ENCODE measurements at regions not wholly inside any gene's neighbourhood (a gene's known extent, or its start where the extent isn't known, plus 50 kb on each side); places are given as distances from the start of the nearest gene placed in this dataset.

GRCh38 chr3:145739926-145740325 is 421.1 kb downstream of the PLOD2 start:
- Histone ChIP-seq H3K9ac (ENCODE audit: extremely low read depth, low read length, poor library complexity, severe bottlenecking) (no peak overlapping the region), H3K27me3 (ENCODE audit: control insufficient read depth, insufficient read depth, low read length, poor library complexity, severe bottlenecking) (no peaks in the 10 kb centered on the region), H3K36me3 (ENCODE audit: control insufficient read depth, insufficient read depth, low read length) (no peaks in the 10 kb centered on the region), H3K27ac (ENCODE audit: low read depth, low read length) (no peak overlapping the region), H3K4me1 (ENCODE audit: control insufficient read depth, insufficient read depth, low read length) (no peaks in the 10 kb centered on the region), H3K9me3 (ENCODE audit: control insufficient read depth, low read length) (no peaks in the 10 kb centered on the region), H3K4me3 (ENCODE audit: low read length) (no peak overlapping the region)
- no peak for TF ChIP-seq CTCF (conservative IDR thresholded peaks at IDR 0.05)
- Mint-ChIP-seq H3K4me3 (no peak overlapping the region), H3K9me3 (no peaks in the 10 kb centered on the region), H3K4me1 (no peaks in the 10 kb centered on the region), H3K27me3 (ENCODE audit: insufficient read depth) (no peaks in the 10 kb centered on the region), H3K36me3 (ENCODE audit: low read depth) (no peaks in the 10 kb centered on the region), H3K27ac (no peak overlapping the region)
- no peak for DNase-seq
- 87 to 93% methylated on average over 3 to 4 of the region's 4 CpGs for WGBS, 2 experiments (ENCODE audit: insufficient coverage in 1 of 2, insufficient read length in 1 of 2)

- H3K27ac ChIP-seq (ENCODE audit: low read depth, low read length): no peak overlapping the region
- H3K4me3 ChIP-seq (ENCODE audit: low read length): no peak overlapping the region
- WGBS, 2 experiments (ENCODE audit: insufficient coverage in 1 of 2, insufficient read length in 1 of 2): 80 to 98% methylated on average over 2 of the region's 2 CpGs
- H3K9me3 ChIP-seq (ENCODE audit: control insufficient read depth, low read length): peaks cover 5% of the 10 kb centered on the region
- Mint-ChIP-seq H3K4me3 (no peak overlapping the region), H3K27me3 (ENCODE audit: insufficient read depth) (no peaks in the 10 kb centered on the region), H3K4me1 (peaks cover 2% of the 10 kb centered on the region), H3K36me3 (ENCODE audit: low read depth) (no peaks in the 10 kb centered on the region), H3K27ac (no peak overlapping the region), H3K9me3 (peaks cover 2% of the 10 kb centered on the region)
- DNase-seq: no peak
- no peaks in the 10 kb centered on the region for H3K4me1 ChIP-seq (ENCODE audit: control insufficient read depth, insufficient read depth, low read length)
- no peaks in the 10 kb centered on the region for H3K27me3 ChIP-seq (ENCODE audit: control insufficient read depth, insufficient read depth, low read length, poor library complexity, severe bottlenecking)
- TF ChIP-seq CTCF (conservative IDR thresholded peaks at IDR 0.05): no peak
- no peaks in the 10 kb centered on the region for H3K36me3 ChIP-seq (ENCODE audit: control insufficient read depth, insufficient read depth, low read length)
- no peak overlapping the region for H3K9ac ChIP-seq (ENCODE audit: extremely low read depth, low read length, poor library complexity, severe bottlenecking)
Observed at GRCh38 chr3:145750657-145751056, 410.3 kb downstream of the PLOD2 start.

- H3K4me3 ChIP-seq (ENCODE audit: low read length): no peak overlapping the region
- no peak for TF ChIP-seq CTCF (conservative IDR thresholded peaks at IDR 0.05)
- no peaks in the 10 kb centered on the region for H3K4me1 ChIP-seq (ENCODE audit: control insufficient read depth, insufficient read depth, low read length)
- H3K27ac ChIP-seq (ENCODE audit: low read depth, low read length): no peak overlapping the region
- H3K36me3 ChIP-seq (ENCODE audit: control insufficient read depth, insufficient read depth, low read length): no peaks in the 10 kb centered on the region
- H3K27me3 ChIP-seq (ENCODE audit: control insufficient read depth, insufficient read depth, low read length, poor library complexity, severe bottlenecking): no peaks in the 10 kb centered on the region
- H3K9me3 ChIP-seq (ENCODE audit: control insufficient read depth, low read length): peaks cover 5% of the 10 kb centered on the region
- H3K4me1 Mint-ChIP-seq: peaks cover 2% of the 10 kb centered on the region
- 84 to 100% methylated on average over 1 of the region's 1 CpG for WGBS, 2 experiments (ENCODE audit: insufficient coverage in 1 of 2, insufficient read length in 1 of 2)
- no peak overlapping the region for H3K27ac Mint-ChIP-seq
- H3K9ac ChIP-seq (ENCODE audit: extremely low read depth, low read length, poor library complexity, severe bottlenecking): no peak overlapping the region
- H3K4me3 Mint-ChIP-seq: no peak overlapping the region
- H3K36me3 Mint-ChIP-seq (ENCODE audit: low read depth): no peaks in the 10 kb centered on the region
- peaks cover 2% of the 10 kb centered on the region for H3K9me3 Mint-ChIP-seq
- DNase-seq: no peak
- no peaks in the 10 kb centered on the region for H3K27me3 Mint-ChIP-seq (ENCODE audit: insufficient read depth)
Observed at GRCh38 chr3:145752576-145752975, 408.4 kb downstream of the PLOD2 start.
